GM12878 (cell line): ENCODE measurements at regions not wholly inside any gene's neighbourhood (a gene's known extent, or its start where the extent isn't known, plus 50 kb on each side); places are given as distances from the start of the nearest gene placed in this dataset.

Experiments used
- ATAC-seq: fragments of 200-7000 bp; cut with Tn5 transposase; 3 replicates; pipeline ENCODE4 v1.9.1; 2020; ENCODE audit warnings: mild to moderate bottlenecking, moderate library complexity
- BruUV-seq: library from RNA; stranded (reverse); fragments of 400-500 nt; replicated peaks from 2 replicates; lab custom pipeline; 2021; lab: Mats Ljungman, UMichigan
- CTCF ChIA-PET: fragments of 300-600 bp; sonication (Branson Sonifier 250); formaldehyde crosslinking; extraction: SDS; loops from one replicate; lab custom pipeline; 2021; ENCODE audit warnings: inconsistent platforms; lab: Yijun Ruan, JAX
- POLR2A ChIA-PET: fragments of 350-600 bp; formaldehyde crosslinking; extraction: SDS; loops from one replicate; lab custom pipeline; 2021; ENCODE audit warnings: inconsistent platforms; lab: Charles Lee
- RAD21 ChIA-PET: fragments of 300-600 bp; sonication (Branson Sonifier 250); formaldehyde crosslinking; loops from one replicate; lab custom pipeline; 2023; ENCODE audit warnings: antibody characterized with exemption; ENCODE audit not compliant: unreplicated experiment; lab: Charles Lee
- SMC1A ChIA-PET: fragments of 300-600 bp; sonication (Branson Sonifier 250); formaldehyde crosslinking; loops from one replicate; lab custom pipeline; 2023; ENCODE audit not compliant: unreplicated experiment, uncharacterized antibody; lab: Charles Lee
- DNase-seq: peaks from one replicate; pipeline ENCODE4 v3.0.0-alpha.2; 2011; ENCODE audit warnings: low read depth, low spot score
- FAIRE-seq: peaks from 3 replicates; lab custom pipeline; 2011; peaks lifted over from hg19 to GRCh38; lab: Jason Lieb, UNC
- H2AFZ ChIP-seq: 2 replicates; pipeline ENCODE4 v1.6.0; 2011; ENCODE audit warnings: low read depth, low read length, control low read depth; ENCODE audit not compliant: control insufficient read depth
- H3K27ac ChIP-seq: 2 replicates; pipeline ENCODE4 v1.5.1; 2011; ENCODE audit warnings: control low read depth; ENCODE audit not compliant: control insufficient read depth, insufficient read depth
- H3K27me3 ChIP-seq, 2 experiments: replicated peaks in 1 of 2; 2 replicates each; pipeline versions ENCODE4 v1.6.0 to v1.6.1; 2011; ENCODE audit warnings: low read length in 1 of 2; ENCODE audit not compliant: control insufficient read depth in 2 of 2, insufficient read depth in 2 of 2
- H3K36me3 ChIP-seq, 2 experiments: 2 replicates each; pipeline ENCODE4 v1.5.1; 2011; ENCODE audit warnings: low read length in 1 of 2; ENCODE audit not compliant: control insufficient read depth in 2 of 2, insufficient read depth in 2 of 2
- H3K4me1 ChIP-seq: 2 replicates; pipeline ENCODE4 v1.6.1; 2011; ENCODE audit warnings: mild to moderate bottlenecking, low read length, moderate library complexity, mixed read lengths; ENCODE audit not compliant: control insufficient read depth, insufficient read depth
- H3K4me2 ChIP-seq: 2 replicates; pipeline ENCODE4 v1.6.0; 2011; ENCODE audit warnings: control low read depth; ENCODE audit not compliant: control insufficient read depth, insufficient read depth
- H3K4me3 ChIP-seq: fragments of 200-600 bp; sonication (generic); 2 replicates; pipeline ENCODE4 v1.5.1; 2016
- H3K79me2 ChIP-seq: 2 replicates; pipeline ENCODE4 v1.6.0; 2011; ENCODE audit warnings: low read length; ENCODE audit not compliant: control insufficient read depth, insufficient read depth
- H3K9ac ChIP-seq: 2 replicates; pipeline ENCODE4 v1.8.0; 2011; ENCODE audit warnings: low read length, control low read depth, mixed read lengths; ENCODE audit not compliant: control insufficient read depth, insufficient read depth
- H3K9me3 ChIP-seq: replicated peaks from 3 replicates; pipeline ENCODE4 v1.5.1; 2011; ENCODE audit warnings: mild to moderate bottlenecking, low read length; ENCODE audit not compliant: control insufficient read depth, insufficient read depth
- H4K20me1 ChIP-seq: 2 replicates; pipeline ENCODE4 v1.6.0; 2011; ENCODE audit not compliant: control insufficient read depth, insufficient read depth
- BCL11A ChIP-seq: IDR thresholded peaks from 2 replicates; pipeline ENCODE4 v1.6.1; 2011; ENCODE audit warnings: low read depth, low read length
- CHD4 ChIP-seq: fragments of 200-600 bp; sonication (generic); IDR thresholded peaks from 2 replicates; pipeline ENCODE4 v1.6.1; 2016; ENCODE audit warnings: mild to moderate bottlenecking
- FOS ChIP-seq: IDR thresholded peaks from 3 replicates; pipeline ENCODE4 v1.6.1; 2011; ENCODE audit warnings: borderline replicate concordance; ENCODE audit not compliant: insufficient read length; ENCODE audit errors: extremely low read depth
- LARP7 ChIP-seq: fragments of 450-650 bp; IDR thresholded peaks from 2 replicates; pipeline ENCODE4 v1.6.1; 2017; ENCODE audit warnings: mild to moderate bottlenecking
- MEF2B ChIP-seq: fragments of 450-650 bp; IDR thresholded peaks from 2 replicates; pipeline ENCODE4 v1.6.1; 2018; ENCODE audit warnings: mild to moderate bottlenecking, moderate library complexity; ENCODE audit not compliant: partially characterized antibody, poor library complexity, severe bottlenecking
- MYC ChIP-seq: IDR thresholded peaks from 2 replicates; pipeline ENCODE4 v1.6.1; 2011; ENCODE audit warnings: mild to moderate bottlenecking, low read length, moderate library complexity, inconsistent platforms; ENCODE audit not compliant: insufficient read depth, insufficient replicate concordance, insufficient read length, severe bottlenecking
- NR2F1 ChIP-seq: fragments of 450-650 bp; conservative IDR thresholded peaks from 2 replicates; pipeline ENCODE4 v1.6.1; 2017; ENCODE audit warnings: mild to moderate bottlenecking
- POLR2AphosphoS2 ChIP-seq: IDR thresholded peaks from 2 replicates; pipeline ENCODE4 v1.6.1; 2011; ENCODE audit warnings: low read depth, mild to moderate bottlenecking, low read length, improper control_type of control experiment, moderate library complexity
- RAD21 ChIP-seq: IDR thresholded peaks from 2 replicates; pipeline ENCODE4 v1.6.1; 2011; ENCODE audit warnings: mild to moderate bottlenecking, low read depth, low read length, moderate library complexity; ENCODE audit not compliant: insufficient read depth
- RB1 ChIP-seq: fragments of 450-650 bp; formaldehyde crosslinking; IDR thresholded peaks from 2 replicates; pipeline ENCODE4 v1.6.1; 2017; ENCODE audit warnings: mild to moderate bottlenecking, borderline replicate concordance
- STAT1 ChIP-seq: fragments of 450-650 bp; conservative IDR thresholded peaks from 2 replicates; pipeline ENCODE4 v1.6.1; 2014; ENCODE audit warnings: antibody characterized with exemption, mild to moderate bottlenecking
- TAF1 ChIP-seq: IDR thresholded peaks from 2 replicates; pipeline ENCODE4 v1.6.1; 2011; ENCODE audit warnings: mild to moderate bottlenecking, low read depth, low read length, borderline replicate concordance
- WGBS: methylation state at CpG from one replicate; pipeline ENCODE4 v1.1.6; 2016; ENCODE audit warnings: low lambda C conversion rate; ENCODE audit not compliant: insufficient replicate concordance, insufficient coverage; ENCODE audit errors: missing lambda C conversion rate; 5-methylcytosine and 5-hydroxymethylcytosine counted together
- in situ Hi-C: fragments of 300-500 bp; cut with MboI; formaldehyde crosslinking; loops from 9 replicates; pipeline ENCODE4 v1.14.3; 2018; ENCODE audit warnings: mixed read lengths
- intact Hi-C: fragments of 100-400 bp; cut with micrococcal nuclease; formaldehyde crosslinking; loops from one replicate; pipeline ENCODE4 v1.14.2; 2022; ENCODE audit not compliant: unreplicated experiment

DNA sequence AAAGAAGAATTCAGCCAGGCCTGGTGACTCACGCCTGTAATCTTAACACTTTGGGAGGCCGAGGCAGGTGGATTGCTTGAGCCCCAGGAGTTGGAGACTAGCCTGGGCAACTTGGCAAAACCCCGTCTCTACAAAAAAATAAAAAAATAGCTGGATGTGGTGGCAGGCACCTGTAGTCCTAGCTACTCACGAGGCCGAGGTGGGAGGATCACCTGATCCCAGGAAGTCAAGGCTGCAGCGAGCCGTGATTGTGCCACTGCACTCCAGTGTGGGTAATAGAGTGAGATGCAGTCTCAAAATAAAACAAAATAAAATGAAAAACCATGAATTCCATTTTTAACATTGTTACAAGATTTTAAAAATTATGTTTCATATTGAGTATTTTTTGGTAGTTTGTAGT is 988.9 kb upstream of the ZNF722 start:
- no peaks in the 10 kb centered on the region for H3K27me3 ChIP-seq
- H3K9me3 ChIP-seq: no peaks in the 10 kb centered on the region; the same call in 2 of the 3 replicates
- FAIRE-seq: no peak
- H3K4me3 ChIP-seq: no peak overlapping the region
- ChIA-PET RAD21 (no interaction called here), CTCF (no interaction called here), POLR2A (no interaction called here), SMC1A (no interaction called here)
- BruUV-seq: no TSS peak
- intact Hi-C loops (no loop called here), in situ Hi-C loops (no loop called here)
- 36% methylated on average over 7 of the region's 7 CpGs for WGBS
- no peaks in the 10 kb centered on the region for H3K79me2 ChIP-seq
- no peak overlapping the region for H2AFZ ChIP-seq
- TF ChIP-seq BCL11A: no peak
- no peak for TF ChIP-seq CHD4
- no peak for TF ChIP-seq TAF1
- no peak for TF ChIP-seq STAT1
- TF ChIP-seq RB1: no peak
- no peak for TF ChIP-seq POLR2AphosphoS2
- no peak for TF ChIP-seq LARP7
- TF ChIP-seq NR2F1: no peak
- TF ChIP-seq MEF2B: no peak
- no peak for TF ChIP-seq FOS
- no peak for TF ChIP-seq RAD21
- no peak for TF ChIP-seq MYC
- H3K27ac ChIP-seq: no peak overlapping the region
- H3K4me1 ChIP-seq: no peaks in the 10 kb centered on the region
- no peak overlapping the region for H3K9ac ChIP-seq
- no peak overlapping the region for H3K4me2 ChIP-seq
- DNase-seq: no peak
- no peak for ATAC-seq
- H3K36me3 ChIP-seq: no peaks in the 10 kb centered on the region
- no peaks in the 10 kb centered on the region for H4K20me1 ChIP-seq
